HG03575 (cell line): ENCODE measurements at regions not wholly inside any gene's neighbourhood (a gene's known extent, or its start where the extent isn't known, plus 50 kb on each side); places are given as distances from the start of the nearest gene placed in this dataset.
"Not testable (repeated sequence)": the region's sequence is repeated elsewhere in the genome, so short reads cannot be mapped to it uniquely, and the experiment has no call there.

Experiments
- ATAC-seq: cut with Tn5 transposase; IDR thresholded peaks from one replicate; pipeline ENCODE4 v1.9.1; 2021; ENCODE audit not compliant: unreplicated experiment, insufficient number of reproducible peaks, low FRiP score; ENCODE audit errors: extremely low read depth

DNA sequence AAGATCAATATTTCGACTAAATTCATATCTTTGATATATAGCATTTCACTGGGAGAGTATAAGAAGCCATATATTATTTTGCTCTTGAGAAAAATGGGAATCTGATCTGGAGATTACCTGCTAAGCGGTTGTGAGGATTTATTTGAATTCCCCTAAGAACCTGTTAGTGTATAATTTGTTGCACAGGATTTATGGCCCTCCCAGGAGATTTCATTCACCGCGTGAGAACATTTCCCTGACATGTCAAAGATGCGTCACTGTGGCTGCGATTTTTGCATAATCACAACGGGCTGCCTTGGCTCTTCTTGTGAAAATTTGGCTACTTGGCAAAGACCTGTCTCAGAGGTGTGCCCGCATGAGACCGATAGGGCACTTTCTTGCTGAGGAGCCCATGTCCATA is 184.7 kb upstream of the PFKP start:
- ATAC-seq = no peak

GRCh38 chr10:2881720-2882620 is 185.4 kb upstream of the PFKP start:
- ATAC-seq = no peak

GRCh38 chr10:2880050-2880449 is 187.3 kb upstream of the PFKP start:
- not testable (repeated sequence) for ATAC-seq

DNA sequence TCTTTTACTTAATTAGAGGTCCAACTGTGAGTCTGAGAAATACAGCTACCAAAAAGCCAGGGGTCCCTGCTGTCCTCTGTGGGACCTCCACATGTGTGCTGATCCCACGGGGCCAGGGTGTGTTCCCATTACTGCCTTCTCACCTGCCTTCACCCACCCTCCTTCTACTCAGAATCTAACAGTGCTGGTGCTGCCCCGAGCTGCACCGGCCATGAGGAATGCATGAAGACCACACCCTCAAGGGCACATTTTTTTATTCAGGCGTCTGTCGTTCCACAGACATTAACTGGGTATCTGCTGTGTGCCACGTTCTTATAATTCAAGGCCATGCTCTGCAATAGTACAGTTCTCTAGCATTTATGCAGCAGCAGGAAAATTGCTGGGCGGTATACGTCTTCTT is 188.5 kb upstream of the PFKP start:
- ATAC-seq = no peak

GRCh38 chr10:2876032-2876431 is 191.3 kb upstream of the PFKP start:
- ATAC-seq = no peak

DNA sequence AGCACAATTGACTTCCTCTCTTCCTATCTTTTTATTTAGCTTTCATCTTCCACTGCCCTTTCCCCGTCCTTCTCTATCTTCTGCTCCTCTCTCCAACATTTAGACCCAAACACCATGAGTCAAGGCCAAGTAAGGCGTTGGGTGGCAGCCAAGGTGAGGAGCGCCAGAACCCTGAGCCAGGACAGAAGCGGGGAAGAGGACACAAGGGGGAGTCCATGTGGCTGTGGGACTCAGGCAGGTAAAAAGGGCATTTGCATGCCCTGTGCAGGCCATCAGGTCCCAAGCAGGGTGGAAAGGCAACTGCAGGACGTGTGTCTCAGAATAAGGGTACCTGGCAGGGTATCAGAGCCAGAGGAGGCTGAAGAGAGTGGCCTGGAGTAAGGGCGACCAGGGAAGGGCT is 192.4 kb upstream of the PFKP start:
- no peak for ATAC-seq

- ATAC-seq = no peak
Measured at GRCh38 chr10:2873769-2874168, 193.6 kb upstream of the PFKP start.

GRCh38 chr10:2871673-2872219 is 195.6 kb upstream of the PFKP start:
- no peak for ATAC-seq

GRCh38 chr10:2870654-2871053 is 196.7 kb upstream of the PFKP start:
- no peak for ATAC-seq

DNA sequence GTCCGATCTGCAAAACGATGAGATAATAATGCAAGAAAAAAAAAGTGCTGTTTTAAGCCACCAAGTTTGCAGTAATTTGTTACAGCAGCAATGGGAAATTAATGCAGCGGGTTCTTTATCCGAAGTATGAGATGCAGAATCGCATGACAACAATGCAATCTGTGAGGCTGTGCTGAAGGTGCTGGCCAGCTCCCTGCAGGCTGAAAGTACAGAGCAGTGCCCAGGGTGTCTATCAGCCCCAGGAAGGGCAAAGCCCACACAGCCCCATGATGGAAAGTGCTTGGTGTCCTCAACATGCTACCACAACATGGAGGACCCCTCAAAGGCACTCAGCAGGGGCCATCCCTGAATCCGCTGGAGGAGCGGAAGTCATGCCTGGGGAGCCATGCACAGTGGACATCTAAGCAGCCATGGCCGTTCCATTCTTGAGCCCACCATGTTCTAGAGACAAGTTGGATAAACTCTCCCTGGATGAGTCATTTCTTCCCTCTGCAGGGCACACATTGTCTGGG is 199.5 kb upstream of the PFKP start:
- no peak for ATAC-seq

- no peak for ATAC-seq
Measured at GRCh38 chr10:2866569-2866968, 200.8 kb upstream of the PFKP start.

DNA sequence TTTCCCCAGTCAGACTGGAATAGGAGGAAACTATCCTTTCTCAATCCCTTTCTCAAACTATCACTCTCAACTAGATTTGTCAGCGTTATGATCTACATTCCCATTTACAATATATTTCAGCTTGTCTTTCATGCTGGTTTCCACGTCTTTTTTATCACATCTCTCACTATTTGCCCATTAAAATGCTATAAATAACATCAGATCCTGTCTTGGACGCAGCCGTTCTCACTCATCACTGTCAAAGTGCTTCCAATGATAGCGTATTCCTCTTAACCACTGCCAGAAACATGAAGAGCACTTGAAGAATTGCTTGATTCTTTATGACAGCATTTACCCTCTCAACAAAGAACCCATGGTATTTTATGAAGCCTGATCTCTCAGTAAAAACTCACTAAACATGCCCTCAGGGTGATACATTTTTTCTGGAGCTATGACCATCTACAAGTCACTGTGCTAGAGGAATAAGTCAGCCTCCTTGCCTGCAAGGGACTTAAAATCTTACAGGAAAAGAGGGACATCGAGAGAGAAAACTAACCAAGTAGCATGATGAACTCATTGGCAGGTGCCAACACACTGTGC is 205.6 kb upstream of the PFKP start:
- ATAC-seq = no peak

- no peak for ATAC-seq
Measured at GRCh38 chr10:2858452-2858851, 208.9 kb upstream of the PFKP start.

- ATAC-seq = no peak
Measured at GRCh38 chr10:2856598-2856997, 210.8 kb upstream of the PFKP start.

- no peak for ATAC-seq
Measured at GRCh38 chr10:2852574-2853323, 214.6 kb upstream of the PFKP start.

DNA sequence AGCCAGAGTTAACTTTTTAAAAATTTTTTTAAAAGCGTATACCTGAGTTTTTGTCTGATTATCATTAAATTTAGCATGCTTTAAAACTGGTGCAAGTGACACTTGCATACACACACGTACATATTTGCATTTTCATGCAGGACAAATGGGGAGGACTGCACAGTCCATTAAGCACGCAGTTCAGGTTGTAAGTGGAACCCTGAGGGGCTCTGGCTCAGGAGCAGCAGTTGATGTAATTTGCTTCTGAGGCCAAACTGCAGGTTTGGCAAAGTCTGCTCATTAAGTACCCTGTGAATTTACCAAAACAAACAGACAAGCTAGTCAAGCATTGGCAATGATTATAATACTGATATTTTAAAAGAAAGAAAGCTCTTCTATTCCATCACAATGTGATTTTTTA is 215.8 kb upstream of the PFKP start:
- no peak for ATAC-seq

DNA sequence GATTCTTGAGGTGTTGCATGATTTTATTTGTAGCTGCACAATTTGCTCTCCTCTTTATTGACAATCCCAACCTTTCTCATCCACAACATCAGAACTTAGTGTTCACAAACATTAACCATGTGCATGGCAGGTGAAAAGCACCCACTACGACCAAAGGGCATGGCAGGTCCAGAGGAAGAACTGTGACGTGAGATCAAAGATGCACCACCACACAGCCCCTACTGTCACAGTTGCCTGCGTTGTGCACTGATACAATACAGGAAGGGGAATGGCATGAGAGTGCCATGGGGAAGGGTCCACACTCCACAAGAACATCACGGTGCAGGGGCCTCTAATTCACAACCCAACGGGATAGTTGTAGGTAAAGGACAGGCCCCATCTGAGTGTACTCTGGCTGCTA is 217.1 kb upstream of the PFKP start:
- ATAC-seq = no peak

DNA sequence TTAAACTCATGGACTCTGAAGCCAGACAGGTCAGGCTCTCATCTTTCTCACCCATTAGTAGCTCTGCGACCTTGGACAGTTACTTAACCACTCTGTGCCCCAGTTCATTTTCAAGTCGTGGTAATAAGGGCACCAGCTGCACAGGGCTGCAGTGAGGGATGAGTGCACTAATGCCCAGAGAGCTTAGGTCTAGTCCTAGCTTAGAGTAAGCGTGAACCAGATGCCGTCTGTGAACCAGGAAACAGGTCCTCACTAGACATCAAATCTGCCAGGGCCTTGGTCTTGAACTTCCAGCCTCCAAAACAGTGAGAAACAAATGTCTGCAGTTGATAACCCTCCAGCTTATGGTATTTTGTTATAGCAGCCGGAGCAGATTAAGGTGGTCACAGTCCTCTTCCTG is 222.4 kb upstream of the PFKP start:
- ATAC-seq = no peak

GRCh38 chr10:2839081-2839725 is 228.1 kb upstream of the PFKP start:
- no peak for ATAC-seq
